ENCODE measurements at regions not wholly inside any gene's neighbourhood (a gene's known extent, or its start where the extent isn't known, plus 50 kb on each side); places are given as distances from the start of the nearest gene placed in this dataset.
"Not testable (repeated sequence)": the region's sequence is repeated elsewhere in the genome, so short reads cannot be mapped to it uniquely, and the experiment has no call there.

DNA sequence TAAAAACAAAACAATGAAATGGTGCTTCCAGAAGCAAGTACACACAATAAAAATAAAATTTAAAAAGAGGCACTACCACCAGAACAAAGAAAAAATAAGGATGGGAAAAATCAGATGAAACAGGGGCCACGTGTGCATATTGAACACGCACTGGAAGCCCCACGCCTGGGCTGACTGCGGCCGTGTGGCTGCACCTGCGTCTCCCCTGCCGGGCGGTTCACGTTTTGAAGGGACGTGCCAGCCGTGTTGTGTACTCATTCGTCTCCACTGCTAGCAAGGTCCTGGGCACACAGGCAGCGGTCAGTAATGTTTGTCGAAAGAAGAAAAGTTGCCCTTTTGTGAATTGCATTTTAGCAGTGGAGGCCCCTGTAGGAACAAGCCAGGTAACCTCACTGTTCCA, 255.9 kb upstream of the RNF32 start:
- no peak for DNase-seq (ENCODE audit: low read depth)

DNA sequence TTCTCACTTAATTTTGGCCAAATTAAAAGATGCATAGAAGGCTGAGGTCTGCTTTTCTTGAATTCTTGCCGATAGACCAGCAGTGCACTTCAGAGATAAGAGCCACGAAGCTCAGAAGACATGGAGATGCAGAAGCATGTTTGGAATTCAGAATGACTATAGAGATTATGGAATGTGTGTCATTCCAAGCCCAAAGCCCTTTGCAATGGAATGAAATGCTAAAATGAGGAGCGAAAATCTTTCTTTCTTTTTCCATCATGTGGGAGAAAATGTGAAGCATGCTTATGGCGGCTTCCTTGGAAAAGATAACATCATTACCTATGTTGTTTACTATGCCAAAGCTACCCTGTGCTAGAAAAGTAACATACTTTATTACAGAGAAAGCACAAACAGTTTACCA, 257.0 kb upstream of the RNF32 start:
- DNase-seq (ENCODE audit: low read depth): no peak

DNA sequence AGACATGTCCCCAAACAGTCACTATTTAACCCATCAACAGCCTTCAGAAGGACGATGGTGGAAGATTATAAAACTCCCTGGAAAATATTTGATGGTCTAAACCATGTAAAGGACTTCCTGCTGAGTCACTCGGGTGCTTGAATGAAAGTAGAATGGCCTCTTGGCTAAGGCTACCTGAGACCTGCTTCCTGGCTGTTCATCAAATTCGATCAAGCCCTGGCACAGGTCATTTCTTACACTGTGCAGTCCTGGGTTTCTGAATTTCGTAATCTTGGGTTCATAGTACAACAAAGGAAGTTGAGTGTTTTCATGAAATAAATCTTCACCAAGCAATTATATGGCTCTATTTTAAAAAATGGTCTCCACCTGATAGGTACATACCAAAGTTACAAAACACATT, 260.3 kb upstream of the RNF32 start:
- no peak for DNase-seq (ENCODE audit: low read depth)

DNA sequence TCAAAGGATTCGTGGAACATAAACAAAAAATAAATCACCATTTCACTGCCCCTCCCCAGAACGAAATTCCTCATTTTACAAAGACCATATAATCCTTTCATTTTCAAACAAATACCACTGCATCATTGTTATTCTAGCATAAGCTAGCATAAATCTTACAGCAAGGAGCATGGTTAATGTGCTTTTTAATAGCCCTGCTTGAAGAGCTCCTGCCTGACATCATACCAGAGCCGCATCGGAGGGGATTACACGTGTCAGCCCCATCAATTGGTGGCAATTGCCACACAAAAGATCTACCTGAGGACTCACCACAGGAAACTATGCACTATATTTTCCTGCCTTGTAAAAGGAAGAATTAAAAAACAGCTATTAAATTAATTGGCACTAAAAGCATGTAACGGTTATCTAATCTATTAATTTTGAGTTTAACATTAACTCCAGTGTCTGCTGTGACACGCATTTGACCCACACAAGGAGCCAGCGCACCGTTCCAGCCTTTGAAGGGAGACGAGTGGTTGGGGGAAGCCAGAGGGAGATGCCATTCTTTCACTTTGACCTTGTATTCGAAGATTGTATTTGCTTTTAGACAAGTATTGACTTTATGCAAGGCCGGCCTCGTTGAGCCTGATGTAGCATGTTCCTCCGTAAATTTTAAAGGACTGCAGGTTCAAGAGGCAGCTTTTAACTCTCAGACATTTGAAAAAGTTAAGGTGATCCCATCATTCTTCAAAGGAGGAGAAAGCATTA, 261.1 kb upstream of the RNF32 start:
- DNase-seq (ENCODE audit: low read depth): no peak

DNA sequence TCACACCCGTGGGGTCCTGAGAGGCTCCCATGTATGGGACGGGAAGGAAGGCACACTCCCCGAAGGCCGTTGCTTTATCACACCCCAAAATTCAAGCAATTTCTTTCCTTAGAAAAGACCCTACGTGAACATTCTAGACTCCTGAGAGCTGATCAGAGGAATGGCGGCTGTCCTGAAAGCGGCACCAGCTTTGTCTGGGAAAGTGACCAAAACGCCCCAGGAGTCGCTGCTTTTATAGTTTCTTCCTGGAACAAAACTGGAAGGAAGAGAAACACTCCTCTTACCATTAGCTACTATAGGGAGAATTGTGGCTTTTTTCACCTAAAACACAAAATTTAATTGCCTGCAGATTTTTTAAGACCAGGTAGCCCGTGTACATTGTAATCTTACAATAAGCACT, 261.8 kb upstream of the RNF32 start:
- DNase-seq (ENCODE audit: low read depth): no peak

DNA sequence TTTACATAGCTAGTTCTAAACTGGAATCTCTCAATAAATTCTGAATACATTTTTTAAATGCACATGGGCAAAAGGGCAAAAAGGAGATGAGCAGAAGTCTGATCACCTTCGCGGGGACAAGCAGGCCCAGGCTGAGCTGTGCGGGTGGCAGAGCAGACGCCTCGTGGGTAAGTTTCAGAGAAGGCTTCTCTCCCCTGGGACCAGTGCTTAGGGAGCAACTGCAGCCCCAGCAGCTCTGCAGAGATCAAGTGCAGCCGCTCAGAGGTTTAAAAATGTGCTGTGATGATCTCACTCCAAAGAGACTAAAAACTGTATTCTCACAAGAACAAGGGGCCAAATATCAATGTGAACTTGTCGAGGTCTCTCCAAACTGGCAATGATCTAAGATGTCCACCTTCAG, 264.3 kb upstream of the RNF32 start:
- DNase-seq (ENCODE audit: low read depth): no peak

DNA sequence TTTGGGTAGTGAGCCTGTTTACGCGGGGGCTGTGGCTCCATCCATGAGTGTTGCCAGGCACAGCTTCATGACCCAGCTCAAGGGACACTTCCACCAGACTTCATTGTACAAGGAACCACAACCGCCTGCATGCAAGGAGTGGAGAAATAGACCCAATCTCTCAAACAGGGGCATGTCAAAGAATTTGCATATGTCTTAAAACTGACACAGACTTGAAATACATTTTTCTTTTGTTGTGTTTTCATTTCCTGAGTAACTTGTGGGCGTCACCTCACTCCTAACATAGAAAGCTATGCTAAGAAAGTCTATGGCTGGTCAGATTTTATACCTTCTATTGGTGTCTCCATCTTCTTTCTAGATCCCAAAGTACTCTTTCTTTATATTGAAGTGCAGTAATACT, 266.2 kb upstream of the RNF32 start:
- DNase-seq (ENCODE audit: low read depth): no peak

DNA sequence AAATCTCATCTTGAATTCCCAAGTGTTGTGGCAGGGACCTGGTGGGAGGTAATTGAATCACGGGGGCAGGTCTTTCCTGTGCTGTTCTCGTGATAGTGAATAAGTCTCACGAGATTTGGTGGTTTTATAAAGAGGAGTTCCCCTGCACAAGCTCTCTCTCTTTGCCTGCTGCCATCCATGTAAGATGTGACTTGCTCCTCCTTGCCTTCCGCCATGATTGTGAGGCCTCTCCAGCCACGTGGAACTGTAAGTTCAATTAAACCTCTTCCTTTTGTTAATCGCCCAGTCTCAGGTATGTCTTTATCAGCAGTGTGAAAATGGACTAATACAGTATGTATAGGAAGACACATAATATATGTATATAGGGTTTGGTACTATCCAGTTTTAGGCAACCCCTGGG, 270.6 kb upstream of the RNF32 start:
- not testable (repeated sequence) for DNase-seq (ENCODE audit: low read depth)

DNA sequence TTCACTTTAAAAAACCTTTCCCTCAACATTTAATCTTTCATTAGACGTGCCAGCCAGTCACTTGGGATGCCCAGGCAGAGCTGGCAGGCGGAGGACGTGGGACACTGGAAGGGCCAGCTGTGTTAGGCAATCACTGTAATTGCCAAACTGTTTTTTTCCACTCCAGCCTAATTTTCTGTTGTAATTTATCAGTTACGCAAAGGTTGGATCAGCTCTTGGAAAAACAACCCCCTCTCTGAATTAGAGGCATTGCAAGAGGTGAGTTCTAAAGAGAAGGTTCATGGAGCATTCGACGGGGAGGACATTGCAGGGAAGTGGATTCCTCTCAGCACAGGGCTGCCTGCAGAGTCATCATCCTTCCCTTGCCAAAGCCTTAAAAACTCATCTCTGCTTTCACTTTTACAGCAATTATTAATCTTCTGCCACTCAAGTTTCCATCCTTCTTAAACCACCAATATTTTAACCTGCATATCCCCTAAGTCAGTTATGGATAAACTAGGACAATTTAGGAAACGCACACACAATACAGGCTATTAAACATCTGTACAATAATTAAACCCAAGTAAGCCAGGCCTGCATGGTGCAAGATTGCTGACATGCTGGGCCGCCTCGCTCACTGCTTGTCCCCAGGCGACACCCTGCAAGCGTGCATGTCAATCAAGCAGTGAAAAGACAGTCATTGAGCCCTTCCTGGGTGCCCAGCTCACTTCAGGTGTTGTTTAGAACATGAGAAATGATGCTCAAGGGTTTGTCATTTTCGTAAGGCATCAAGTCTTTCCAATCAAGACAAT, 272.3 kb upstream of the RNF32 start:
- DNase-seq (ENCODE audit: low read depth): no peak

DNA sequence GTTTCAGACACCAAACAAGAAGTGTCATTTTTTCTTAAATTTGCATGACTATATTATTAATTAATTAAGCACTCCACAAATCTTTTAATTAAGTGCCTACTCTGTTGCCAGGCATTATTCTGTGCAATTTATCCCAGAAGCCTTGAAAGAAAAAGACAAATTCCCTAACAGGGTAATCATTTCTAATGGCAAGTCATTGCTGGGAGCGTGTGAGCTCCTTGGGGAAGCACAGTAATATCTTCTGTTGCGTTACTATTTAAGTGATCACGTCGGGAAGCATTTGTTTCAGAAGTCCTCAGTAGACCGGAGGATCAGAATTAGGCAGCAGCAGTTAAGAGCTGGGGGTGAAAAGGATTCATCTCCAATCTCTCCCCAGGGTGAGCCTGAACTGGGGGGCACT, 276.8 kb upstream of the RNF32 start:
- DNase-seq (ENCODE audit: low read depth): no peak

DNA sequence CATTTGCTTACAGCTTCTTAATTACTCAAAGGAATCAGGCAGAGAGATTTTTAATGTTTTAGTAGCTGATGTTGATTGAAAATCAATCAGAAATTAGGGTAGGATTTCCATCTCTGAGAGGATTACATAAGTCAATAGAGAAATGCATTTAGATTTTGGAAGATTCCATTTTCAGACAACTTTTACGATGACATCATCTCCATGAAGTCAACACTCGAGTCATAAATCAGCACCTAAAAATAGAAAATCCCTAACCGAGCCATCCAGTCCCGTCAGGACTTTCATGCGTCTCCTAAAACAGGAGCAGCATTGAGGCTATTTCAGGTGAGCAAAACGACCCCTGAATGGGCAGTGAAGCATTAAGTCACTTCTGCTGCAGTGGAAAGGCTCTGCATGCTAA, 279.7 kb upstream of the RNF32 start:
- DNase-seq (ENCODE audit: low read depth): no peak

DNA sequence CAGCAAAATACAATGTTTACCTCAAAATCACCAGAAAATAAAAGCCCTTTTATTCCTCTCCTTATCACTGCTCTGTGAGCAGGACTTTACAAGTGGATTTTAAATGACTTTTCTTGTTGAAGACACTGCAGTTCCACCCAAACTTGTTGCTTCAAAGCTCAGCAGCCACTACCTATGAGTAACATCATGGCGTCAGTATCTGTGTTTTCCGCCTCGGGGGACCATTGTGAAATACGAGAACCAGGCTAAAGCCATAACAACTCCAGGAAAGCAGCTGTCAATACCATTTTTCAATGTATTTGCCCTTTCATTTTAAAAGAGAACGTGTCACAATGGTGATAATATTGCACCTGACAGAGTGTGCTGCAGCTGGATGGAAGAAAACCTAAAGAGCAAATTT, 284.0 kb upstream of the RNF32 start:
- no peak for DNase-seq (ENCODE audit: low read depth)

DNA sequence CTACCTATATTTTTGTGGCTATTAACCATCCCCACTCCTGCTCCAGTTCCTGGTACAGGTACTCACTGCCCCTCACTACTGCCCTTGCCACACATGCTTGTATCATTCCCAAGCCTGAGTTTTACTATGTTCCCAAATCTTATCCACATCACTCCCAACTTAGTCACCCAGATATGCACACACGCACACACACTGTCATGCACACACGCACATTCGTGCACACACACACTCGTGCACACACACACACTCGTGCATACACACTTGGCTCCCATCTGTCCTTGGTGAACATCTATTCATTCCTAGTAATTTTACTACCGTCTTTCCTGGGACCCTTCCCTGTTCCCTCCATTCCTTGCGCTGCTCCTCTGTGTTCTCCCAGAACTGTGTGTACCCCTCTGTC, 287.2 kb upstream of the RNF32 start:
- no peak for DNase-seq (ENCODE audit: low read depth)

DNA sequence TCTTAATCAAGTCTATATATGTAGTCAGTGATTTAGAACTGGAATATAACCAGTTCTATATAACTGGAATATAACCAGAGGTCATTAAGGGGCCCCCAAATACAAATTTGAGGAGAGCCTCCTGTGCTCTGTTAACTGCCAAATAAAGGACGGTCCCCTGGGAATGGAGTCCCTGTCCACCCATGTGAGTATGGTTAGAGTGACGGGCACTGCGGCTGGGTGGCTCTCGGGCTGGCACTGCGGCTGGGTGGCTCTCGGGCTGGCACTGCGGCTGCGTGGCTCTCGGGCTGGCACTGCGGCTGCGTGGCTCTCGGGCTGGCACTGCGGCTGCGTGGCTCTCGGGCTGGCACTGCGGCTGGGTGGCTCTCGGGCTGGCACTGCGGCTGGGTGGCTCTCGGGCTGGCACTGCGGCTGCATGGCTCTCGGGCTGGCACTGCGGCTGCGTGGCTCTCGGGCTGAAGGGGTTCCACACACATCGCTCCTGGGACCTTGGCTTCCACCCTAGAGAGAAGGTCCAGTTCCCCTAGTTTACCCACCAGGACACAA, 292.8 kb upstream of the RNF32 start:
- not testable (repeated sequence) for DNase-seq (ENCODE audit: low read depth)

DNA sequence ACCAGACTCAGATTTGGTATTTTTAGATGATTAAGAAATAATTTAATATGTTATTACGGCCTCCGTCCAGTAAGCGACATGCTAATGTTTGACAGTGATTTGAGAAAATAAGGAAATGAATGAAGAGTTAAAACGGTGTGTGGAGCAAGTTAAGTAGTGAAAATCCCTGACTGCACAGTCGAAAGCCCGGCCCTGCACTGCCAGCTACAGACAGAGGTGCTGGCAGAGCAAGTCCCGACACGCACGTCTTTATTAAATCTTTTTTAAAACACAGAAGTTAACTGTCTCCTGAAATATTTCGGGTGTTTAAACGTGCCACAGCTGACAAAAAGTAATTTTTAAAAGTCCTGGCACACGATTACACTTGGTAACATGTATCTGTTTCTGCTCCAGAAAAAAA, 293.4 kb upstream of the RNF32 start:
- DNase-seq (ENCODE audit: low read depth): no peak

DNA sequence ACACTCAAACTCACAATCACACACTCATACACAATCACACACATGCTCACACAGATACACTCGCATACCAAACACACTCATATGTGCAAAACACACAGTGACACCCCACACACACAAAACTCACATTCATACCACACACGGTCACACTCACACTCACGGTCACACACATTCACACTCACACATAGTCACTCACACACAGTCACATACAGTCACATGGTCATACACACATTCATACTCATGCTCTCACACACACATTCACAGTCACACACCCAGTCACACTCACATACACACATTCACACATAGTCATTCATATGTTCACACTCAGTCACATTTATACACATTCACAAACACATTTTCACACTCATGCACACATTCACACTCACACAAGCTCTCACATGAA, 296.0 kb upstream of the RNF32 start:
- DNase-seq (ENCODE audit: low read depth): no peak

DNA sequence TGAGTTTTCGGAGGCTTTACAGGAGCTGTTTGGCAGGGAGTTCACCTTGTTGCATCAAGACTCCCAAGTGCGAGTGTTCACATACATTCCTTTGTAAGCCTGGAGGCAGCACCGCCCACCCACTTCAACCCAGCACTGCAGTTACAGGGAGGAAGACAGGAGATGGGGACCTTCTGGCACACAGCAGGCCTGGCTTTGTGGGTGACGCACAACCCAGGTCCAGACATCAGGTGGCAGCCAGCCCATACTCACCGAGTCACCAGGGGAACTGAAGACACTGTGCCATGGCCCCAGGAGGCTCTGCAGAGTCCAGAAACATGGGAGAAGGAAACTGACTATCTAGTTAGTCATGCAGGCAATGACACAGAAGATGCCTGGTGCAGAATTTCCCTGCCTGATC, 305.9 kb upstream of the RNF32 start:
- no peak for DNase-seq (ENCODE audit: low read depth)

DNA sequence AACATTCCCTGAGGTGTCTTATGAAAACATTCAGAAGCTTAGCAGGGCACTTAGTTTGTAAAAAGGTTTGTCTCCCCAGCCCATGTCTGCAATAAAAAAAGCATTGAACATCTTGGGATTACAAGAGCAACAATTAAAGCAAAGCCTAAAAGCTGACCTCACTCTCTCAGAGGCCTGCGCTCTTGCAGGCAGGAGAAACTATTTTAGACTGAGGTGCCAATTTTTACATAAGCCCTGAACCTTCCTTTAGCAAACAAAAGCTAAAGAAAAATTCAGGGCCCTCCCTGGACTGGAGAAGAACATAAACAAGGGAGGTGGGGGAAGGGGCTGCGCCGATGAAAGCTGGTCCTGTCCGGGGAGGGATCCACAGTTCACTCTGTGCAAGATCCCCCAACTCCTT, 312.7 kb upstream of the RNF32 start:
- DNase-seq (ENCODE audit: low read depth): no peak

DNA sequence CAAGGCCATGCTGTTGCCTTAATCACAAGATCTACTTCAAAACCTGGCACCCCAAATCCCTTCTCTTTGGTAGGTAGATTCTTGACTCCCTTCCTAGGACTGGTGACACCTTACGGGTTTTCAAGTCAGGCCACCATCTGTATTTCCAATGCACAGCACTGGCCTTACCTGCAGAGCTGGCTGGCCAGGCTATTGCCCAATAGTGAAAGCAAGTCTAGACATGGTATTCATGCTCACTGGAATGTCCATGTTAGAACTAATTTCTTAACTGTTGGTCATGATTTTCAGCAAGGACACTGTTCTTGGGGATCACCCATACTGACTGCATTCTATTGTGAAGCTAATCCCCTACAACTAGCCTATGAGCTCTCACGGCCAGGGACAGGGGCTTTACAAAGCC, 313.1 kb upstream of the RNF32 start:
- no peak for DNase-seq (ENCODE audit: low read depth)

DNA sequence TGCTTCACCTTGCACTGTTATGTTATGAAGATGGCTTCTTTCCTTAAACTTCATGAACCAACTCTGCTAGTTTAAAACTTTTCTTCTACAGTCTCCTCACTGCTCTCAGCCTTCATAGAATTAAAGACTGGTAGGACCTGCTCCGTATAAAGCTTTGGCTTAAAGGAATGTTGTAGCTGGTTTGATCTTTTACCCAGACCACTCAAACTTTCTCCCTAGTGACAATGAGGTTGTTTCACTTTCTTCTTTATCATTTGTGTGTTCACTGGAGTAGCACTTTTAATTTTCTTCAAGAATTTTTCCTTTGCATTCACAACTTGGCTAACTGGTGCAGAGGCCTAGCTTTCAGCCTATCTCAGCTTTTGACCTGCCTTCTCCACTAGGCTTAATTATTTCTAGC, 316.4 kb upstream of the RNF32 start:
- no peak for DNase-seq (ENCODE audit: low read depth)

DNA sequence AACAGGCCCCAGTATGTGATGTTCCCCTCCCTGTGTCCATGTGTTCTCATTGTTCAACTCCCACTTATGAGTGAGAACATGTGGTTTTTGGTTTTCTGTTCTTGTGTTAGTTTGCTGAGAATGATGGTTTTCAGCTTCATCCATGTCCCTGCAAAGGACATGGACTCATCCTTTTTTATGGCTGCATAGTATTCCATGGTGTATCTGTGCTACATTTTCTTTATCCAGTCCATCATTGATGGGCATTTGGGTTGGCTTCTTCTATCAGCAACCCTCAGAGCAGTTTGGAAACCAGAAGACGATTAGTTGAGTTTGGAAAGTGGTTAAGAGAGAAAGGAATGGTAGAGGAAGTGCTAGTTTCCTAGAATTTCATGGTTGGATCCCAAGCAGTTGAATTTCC, 319.1 kb upstream of the RNF32 start:
- DNase-seq (ENCODE audit: low read depth): not testable (repeated sequence)

DNA sequence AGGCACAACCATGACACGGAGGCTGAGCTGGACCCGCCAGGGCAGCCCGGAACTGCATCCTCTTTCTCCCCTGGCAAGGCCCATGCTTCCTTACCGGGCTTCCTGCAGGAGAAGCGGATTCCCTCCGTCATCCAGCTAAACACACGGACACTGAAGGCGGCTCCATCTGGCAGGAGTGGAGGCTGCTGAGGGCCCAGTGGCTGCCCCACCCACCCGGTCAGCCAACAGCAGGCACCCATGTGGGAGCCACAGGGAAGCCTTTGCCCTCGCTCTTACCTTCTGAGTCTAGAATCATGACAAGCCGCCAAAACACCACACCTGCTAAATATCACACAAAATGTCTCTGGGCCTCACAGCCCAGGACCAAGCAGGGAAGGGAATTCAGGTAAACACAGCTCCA, 321.6 kb upstream of the RNF32 start:
- no peak for DNase-seq (ENCODE audit: low read depth)

DNA sequence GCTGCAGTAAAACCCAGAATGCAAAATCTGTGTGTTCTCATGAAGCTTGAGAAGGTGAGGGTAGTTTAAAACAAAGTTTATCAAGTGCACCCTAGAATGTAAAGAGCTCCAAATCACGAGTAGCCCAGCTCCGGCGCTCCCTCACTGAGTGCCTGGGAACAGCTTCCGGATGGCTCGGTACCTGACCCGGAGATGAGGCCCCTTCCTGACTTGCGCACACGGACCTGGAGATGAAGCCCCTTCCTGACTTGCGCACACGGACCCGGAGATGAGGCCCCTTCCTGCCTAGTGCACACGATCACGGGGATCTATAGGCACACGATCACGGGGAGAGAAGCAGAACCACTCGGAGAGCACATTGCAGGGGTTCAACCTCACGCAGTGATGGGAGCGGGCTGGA, 322.1 kb upstream of the RNF32 start:
- no peak for DNase-seq (ENCODE audit: low read depth)

Measured in iris pigment epithelial cell (primary cell).